ENCODE measurements at regions not wholly inside any gene's neighbourhood (a gene's known extent, or its start where the extent isn't known, plus 50 kb on each side); places are given as distances from the start of the nearest gene placed in this dataset.
"Not testable (repeated sequence)": the region's sequence is repeated elsewhere in the genome, so short reads cannot be mapped to it uniquely, and the experiment has no call there.

GRCh38 chr11:67809301-67809700 is 134.9 kb upstream of the ALDH3B2 start:
- TF ChIP-seq CTCF (conservative IDR thresholded peaks at IDR 0.05); ZFX (IDR thresholded peaks at IDR 0.05): not testable (repeated sequence)

All from C4-2B (cell line).